HepG2 (cell line): ENCODE measurements at regions not wholly inside any gene's neighbourhood (a gene's known extent, or its start where the extent isn't known, plus 50 kb on each side); places are given as distances from the start of the nearest gene placed in this dataset.

ENCODE experiments used
- CEBPB ChIP-seq: IDR thresholded peaks from 2 replicates; pipeline ENCODE4 v1.6.1; 2011; ENCODE audit warnings: low read depth, low read length, improper control_type of control experiment, borderline replicate concordance
- CTCF ChIP-seq: sonication (generic); formaldehyde crosslinking; IDR thresholded peaks from 2 replicates; pipeline ENCODE4 v1.5.0; 2020; ENCODE audit warnings: mild to moderate bottlenecking, missing genetic modification reagents, moderate library complexity
- E2F5 ChIP-seq: sonication (generic); formaldehyde crosslinking; conservative IDR thresholded peaks from 2 replicates; pipeline ENCODE4 v1.4.0; 2020; ENCODE audit warnings: missing genetic modification reagents
- JUNB ChIP-seq: sonication (generic); formaldehyde crosslinking; IDR thresholded peaks from 2 replicates; pipeline ENCODE4 v1.8.0; 2022; ENCODE audit warnings: missing genetic modification reagents, mild to moderate bottlenecking, borderline replicate concordance
- KIAA2018 ChIP-seq: sonication (generic); formaldehyde crosslinking; IDR thresholded peaks from 2 replicates; pipeline ENCODE4 v1.5.0; 2020; ENCODE audit warnings: mild to moderate bottlenecking, missing genetic modification reagents, borderline replicate concordance
- MYC ChIP-seq: sonication (generic); formaldehyde crosslinking; IDR thresholded peaks from 2 replicates; pipeline ENCODE4 v1.9.0; 2021; ENCODE audit warnings: missing genetic modification reagents, borderline replicate concordance
- NFE2L2 ChIP-seq: fragments of 150-350 bp; IDR thresholded peaks from 2 replicates; pipeline ENCODE4 v1.6.1; 2014; ENCODE audit warnings: low read length
- TAF1 ChIP-seq: sonication (generic); formaldehyde crosslinking; IDR thresholded peaks from 2 replicates; pipeline ENCODE4 v1.4.0; 2020; ENCODE audit warnings: missing genetic modification reagents

GRCh38 chr1:189131576-189131975, 1346.1 kb downstream of the BRINP3 start:
- TF ChIP-seq CTCF (CRISPR knock-in tag) (no peak), TAF1 (CRISPR knock-in tag) (no peak), CEBPB (no peak), KIAA2018 (no peak), MYC (CRISPR knock-in tag) (no peak), JUNB (CRISPR knock-in tag) (no peak), E2F5 (CRISPR knock-in tag) (no peak), NFE2L2 (no peak)
